C4-2B (cell line): ENCODE measurements at regions not wholly inside any gene's neighbourhood (a gene's known extent, or its start where the extent isn't known, plus 50 kb on each side); places are given as distances from the start of the nearest gene placed in this dataset.

ENCODE experiments used
- ZFX ChIP-seq: fragments of 450-650 bp; IDR thresholded peaks from 2 replicates; pipeline ENCODE4 v1.6.1; 2017
- TF ChIP-seq, protein P1 (sequence below): fragments of 450-650 bp; conservative IDR thresholded peaks from 2 replicates; pipeline ENCODE4 v1.5.1; 2017; ENCODE audit warnings: mild to moderate bottlenecking

DNA sequence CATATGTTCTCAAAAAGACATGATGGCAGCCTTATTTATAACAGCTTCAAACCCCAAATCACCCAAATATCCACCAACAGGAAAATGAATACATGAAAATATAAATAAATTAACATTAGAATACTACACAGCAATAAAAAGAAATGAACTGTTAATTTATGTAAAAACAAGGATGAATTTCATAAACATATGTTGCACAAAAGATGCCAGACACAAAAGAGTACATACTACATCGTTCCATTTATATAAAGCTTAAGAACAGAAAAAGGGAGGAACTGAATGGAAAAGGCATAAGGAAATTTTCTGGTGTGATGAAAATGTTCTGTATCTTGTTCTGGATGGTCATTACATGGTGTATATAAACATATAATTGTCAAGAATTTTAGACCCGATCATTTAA, 69.9 kb upstream of the TUSC7 start:
- TF ChIP-seq, protein P1, sequence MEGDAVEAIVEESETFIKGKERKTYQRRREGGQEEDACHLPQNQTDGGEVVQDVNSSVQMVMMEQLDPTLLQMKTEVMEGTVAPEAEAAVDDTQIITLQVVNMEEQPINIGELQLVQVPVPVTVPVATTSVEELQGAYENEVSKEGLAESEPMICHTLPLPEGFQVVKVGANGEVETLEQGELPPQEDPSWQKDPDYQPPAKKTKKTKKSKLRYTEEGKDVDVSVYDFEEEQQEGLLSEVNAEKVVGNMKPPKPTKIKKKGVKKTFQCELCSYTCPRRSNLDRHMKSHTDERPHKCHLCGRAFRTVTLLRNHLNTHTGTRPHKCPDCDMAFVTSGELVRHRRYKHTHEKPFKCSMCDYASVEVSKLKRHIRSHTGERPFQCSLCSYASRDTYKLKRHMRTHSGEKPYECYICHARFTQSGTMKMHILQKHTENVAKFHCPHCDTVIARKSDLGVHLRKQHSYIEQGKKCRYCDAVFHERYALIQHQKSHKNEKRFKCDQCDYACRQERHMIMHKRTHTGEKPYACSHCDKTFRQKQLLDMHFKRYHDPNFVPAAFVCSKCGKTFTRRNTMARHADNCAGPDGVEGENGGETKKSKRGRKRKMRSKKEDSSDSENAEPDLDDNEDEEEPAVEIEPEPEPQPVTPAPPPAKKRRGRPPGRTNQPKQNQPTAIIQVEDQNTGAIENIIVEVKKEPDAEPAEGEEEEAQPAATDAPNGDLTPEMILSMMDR, result no peak
- no peak for TF ChIP-seq ZFX
